Body of pancreas (tissue), 4 donors: ENCODE measurements at regions not wholly inside any gene's neighbourhood (a gene's known extent, or its start where the extent isn't known, plus 50 kb on each side); places are given as distances from the start of the nearest gene placed in this dataset.

Source experiments
- CTCF ChIP-seq, 7 experiments: fragments of 450-650 bp in 4 of 7; fragments of 200-600 bp in 3 of 7; sonication (generic) in 3 of 7; IDR thresholded peaks; one replicate each; pipeline ENCODE4 v1.5.1; 2016 to 2019; ENCODE audit warnings: antibody characterized with exemption in 7 of 7
- POLR2A ChIP-seq, 3 donors: fragments of 450-650 bp; IDR thresholded peaks; one replicate each; pipeline ENCODE4 v1.6.1; 2016; ENCODE audit warnings: antibody characterized with exemption in 3 of 3, mild to moderate bottlenecking in 2 of 3

- TF ChIP-seq POLR2A (IDR thresholded peaks at IDR 0.05) = no peak
- no peak for TF ChIP-seq CTCF (IDR thresholded peaks at IDR 0.05)
Observed at GRCh38 chr5:52378237-52378636, 409.5 kb upstream of the ITGA1 start.
